ENCODE measurements at regions not wholly inside any gene's neighbourhood (a gene's known extent, or its start where the extent isn't known, plus 50 kb on each side); places are given as distances from the start of the nearest gene placed in this dataset.

GRCh38 chr3:178479446-178479845 is 56.8 kb upstream of the KCNMB2 start:
- intact Hi-C loops (cut with micrococcal nuclease) (loop anchor here (10.0 kb wide), 1 partner anchor 135 kb away; no protein-coding TSS in a partner anchor), dilution Hi-C loops (cut with MboI; ENCODE audit: extremely low pct_ligation_motif_present, low sequenced_read_pairs) (no loop called here)
- Histone ChIP-seq H4K20me1 (replicated peaks; ENCODE audit: control insufficient read depth, extremely low read depth, insufficient read depth, low read length) (no peaks in the 10 kb centered on the region), H3K36me3 (ENCODE audit: control insufficient read depth in 2 of 2, extremely low read depth in 1 of 2, insufficient read depth in 2 of 2, low read length in 2 of 2) (no peaks in the 10 kb centered on the region), H3K9ac (replicated peaks; ENCODE audit: extremely low read depth, insufficient read depth, low read length) (no peak overlapping the region), H3K27me3 (ENCODE audit: control insufficient read depth in 2 of 2, insufficient read depth in 2 of 2, low read length in 2 of 2) (peaks cover 0 to 2% of the 10 kb centered on the region in 2 experiments), H2AFZ (ENCODE audit: low read depth, low read length) (no peak overlapping the region), H3K4me3 (replicated peaks in 1 of 3; ENCODE audit: insufficient read depth in 1 of 3, low read depth in 1 of 3, low read length in 3 of 3) (no peak overlapping the region), H3K9me1 (replicated peaks; ENCODE audit: control insufficient read depth, extremely low read depth, insufficient read depth, low read length) (no peaks in the 10 kb centered on the region), H3K27ac (ENCODE audit: insufficient read depth, low read depth, low read length) (no peak overlapping the region), H3K4me1 (ENCODE audit: control insufficient read depth, extremely low read depth, insufficient read depth, low read length) (no peaks in the 10 kb centered on the region), H3K9me3 (replicated peaks; ENCODE audit: control insufficient read depth, insufficient read depth, low read length) (no peaks in the 10 kb centered on the region), H3K4me2 (ENCODE audit: insufficient read depth, low read length) (no peak overlapping the region), H3K79me2 (ENCODE audit: control insufficient read depth, insufficient read depth, low read length) (no peaks in the 10 kb centered on the region)
- ChIA-PET POLR2A (no interaction called here), CTCF (no interaction called here)
- BruUV-seq (replicated peaks), result no TSS peak
- FAIRE-seq (no peak), DNase-seq (ENCODE audit: low read depth, low spot score) (no peak)
- TF ChIP-seq JUN (IDR thresholded peaks at IDR 0.05; ENCODE audit: borderline replicate concordance, insufficient read depth, insufficient read length, low read depth), result no peak
- TF ChIP-seq, protein P1, sequence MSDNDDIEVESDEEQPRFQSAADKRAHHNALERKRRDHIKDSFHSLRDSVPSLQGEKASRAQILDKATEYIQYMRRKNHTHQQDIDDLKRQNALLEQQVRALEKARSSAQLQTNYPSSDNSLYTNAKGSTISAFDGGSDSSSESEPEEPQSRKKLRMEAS (IDR thresholded peaks at IDR 0.05; ENCODE audit: insufficient read depth, insufficient read length), result no peak
- TF ChIP-seq POLR2AphosphoS5 (IDR thresholded peaks at IDR 0.05; ENCODE audit: insufficient read depth, low read depth, low read length), result no peak
- no peak for TF ChIP-seq MYC (IDR thresholded peaks at IDR 0.05; ENCODE audit: low read depth, low read length)
- TF ChIP-seq GATA2 (IDR thresholded peaks at IDR 0.05; ENCODE audit: insufficient read depth, insufficient read length, low read depth, low read length), result no peak

DNA sequence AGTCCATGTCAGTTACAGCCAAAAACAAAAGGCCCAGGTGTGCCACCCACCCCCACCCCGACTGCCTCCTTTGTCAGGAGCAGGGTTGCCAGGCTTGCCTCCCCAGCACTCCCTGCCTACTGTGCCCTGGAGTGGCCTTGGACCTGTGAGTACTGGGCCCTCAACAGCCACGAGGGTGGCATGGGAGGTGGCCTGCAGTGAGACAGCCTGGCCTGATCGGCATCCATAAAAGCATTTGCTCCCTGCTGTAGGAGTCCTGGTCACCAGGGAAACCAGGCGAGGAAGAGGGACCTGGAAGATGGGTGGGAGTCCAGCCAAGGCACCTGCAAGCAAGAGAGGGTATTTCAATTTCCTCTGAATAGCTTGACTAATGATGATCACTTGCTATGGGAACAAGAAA is 56.4 kb upstream of the KCNMB2 start:
- H3K27ac ChIP-seq (ENCODE audit: insufficient read depth, low read depth, low read length), result no peak overlapping the region
- FAIRE-seq, result no peak
- no peaks in the 10 kb centered on the region for H3K4me1 ChIP-seq (ENCODE audit: control insufficient read depth, extremely low read depth, insufficient read depth, low read length)
- intact Hi-C loops (cut with micrococcal nuclease) (loop anchor here (10.0 kb wide), 1 partner anchor 135 kb away; no protein-coding TSS in a partner anchor), dilution Hi-C loops (cut with MboI; ENCODE audit: extremely low pct_ligation_motif_present, low sequenced_read_pairs) (no loop called here)
- CTCF ChIA-PET, result no interaction called here
- no peak for DNase-seq (ENCODE audit: low read depth, low spot score)
- no TSS peak for BruUV-seq (replicated peaks)
- no peaks in the 10 kb centered on the region for H3K9me1 ChIP-seq (replicated peaks; ENCODE audit: control insufficient read depth, extremely low read depth, insufficient read depth, low read length)
- H3K79me2 ChIP-seq (ENCODE audit: control insufficient read depth, insufficient read depth, low read length), result no peaks in the 10 kb centered on the region
- H3K9me3 ChIP-seq (replicated peaks; ENCODE audit: control insufficient read depth, insufficient read depth, low read length), result no peaks in the 10 kb centered on the region
- H3K4me2 ChIP-seq (ENCODE audit: insufficient read depth, low read length), result no peak overlapping the region
- POLR2A ChIA-PET, result no interaction called here
- no peak overlapping the region for H3K4me3 ChIP-seq (replicated peaks in 1 of 3; ENCODE audit: insufficient read depth in 1 of 3, low read depth in 1 of 3, low read length in 3 of 3)
- no peak overlapping the region for H3K9ac ChIP-seq (replicated peaks; ENCODE audit: extremely low read depth, insufficient read depth, low read length)
- no peak overlapping the region for H2AFZ ChIP-seq (ENCODE audit: low read depth, low read length)
- H3K27me3 ChIP-seq (ENCODE audit: control insufficient read depth in 2 of 2, insufficient read depth in 2 of 2, low read length in 2 of 2), result peaks cover 0 to 2% of the 10 kb centered on the region in 2 experiments
- H3K36me3 ChIP-seq (ENCODE audit: control insufficient read depth in 2 of 2, extremely low read depth in 1 of 2, insufficient read depth in 2 of 2, low read length in 2 of 2), result no peaks in the 10 kb centered on the region
- TF ChIP-seq POLR2A (IDR thresholded peaks at IDR 0.05; ENCODE audit: low read depth, low read length), result no peak
- no peak for TF ChIP-seq MYC (IDR thresholded peaks at IDR 0.05; ENCODE audit: low read depth, low read length)
- TF ChIP-seq EZH2 (IDR thresholded peaks at IDR 0.05; ENCODE audit: borderline replicate concordance, low read depth, low read length, severe bottlenecking), result no peak
- no peak for TF ChIP-seq GATA2 (IDR thresholded peaks at IDR 0.05; ENCODE audit: insufficient read depth, insufficient read length, low read depth, low read length)
- TF ChIP-seq FOS (IDR thresholded peaks at IDR 0.05; ENCODE audit: borderline replicate concordance, insufficient read depth, low read length), result no peak
- no peak for TF ChIP-seq POLR2AphosphoS5 (IDR thresholded peaks at IDR 0.05; ENCODE audit: insufficient read depth, low read depth, low read length)
- no peak for TF ChIP-seq JUN (IDR thresholded peaks at IDR 0.05; ENCODE audit: borderline replicate concordance, insufficient read depth, insufficient read length, low read depth)
- TF ChIP-seq, protein P1 (IDR thresholded peaks at IDR 0.05; ENCODE audit: insufficient read depth, insufficient read length), result no peak
- TF ChIP-seq, protein P2, sequence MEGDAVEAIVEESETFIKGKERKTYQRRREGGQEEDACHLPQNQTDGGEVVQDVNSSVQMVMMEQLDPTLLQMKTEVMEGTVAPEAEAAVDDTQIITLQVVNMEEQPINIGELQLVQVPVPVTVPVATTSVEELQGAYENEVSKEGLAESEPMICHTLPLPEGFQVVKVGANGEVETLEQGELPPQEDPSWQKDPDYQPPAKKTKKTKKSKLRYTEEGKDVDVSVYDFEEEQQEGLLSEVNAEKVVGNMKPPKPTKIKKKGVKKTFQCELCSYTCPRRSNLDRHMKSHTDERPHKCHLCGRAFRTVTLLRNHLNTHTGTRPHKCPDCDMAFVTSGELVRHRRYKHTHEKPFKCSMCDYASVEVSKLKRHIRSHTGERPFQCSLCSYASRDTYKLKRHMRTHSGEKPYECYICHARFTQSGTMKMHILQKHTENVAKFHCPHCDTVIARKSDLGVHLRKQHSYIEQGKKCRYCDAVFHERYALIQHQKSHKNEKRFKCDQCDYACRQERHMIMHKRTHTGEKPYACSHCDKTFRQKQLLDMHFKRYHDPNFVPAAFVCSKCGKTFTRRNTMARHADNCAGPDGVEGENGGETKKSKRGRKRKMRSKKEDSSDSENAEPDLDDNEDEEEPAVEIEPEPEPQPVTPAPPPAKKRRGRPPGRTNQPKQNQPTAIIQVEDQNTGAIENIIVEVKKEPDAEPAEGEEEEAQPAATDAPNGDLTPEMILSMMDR (IDR thresholded peaks at IDR 0.05; ENCODE audit: extremely low read depth in 1 of 2, insufficient read depth in 1 of 2, low read depth in 1 of 2, low read length in 2 of 2), result no peak
- no peaks in the 10 kb centered on the region for H4K20me1 ChIP-seq (replicated peaks; ENCODE audit: control insufficient read depth, extremely low read depth, insufficient read depth, low read length)
